HG03196 (cell line): ENCODE measurements at regions not wholly inside any gene's neighbourhood (a gene's known extent, or its start where the extent isn't known, plus 50 kb on each side); places are given as distances from the start of the nearest gene placed in this dataset.
"Not testable (repeated sequence)": the region's sequence is repeated elsewhere in the genome, so short reads cannot be mapped to it uniquely, and the experiment has no call there.

Experiments
- ATAC-seq: cut with Tn5 transposase; IDR thresholded peaks from one replicate; pipeline ENCODE4 v1.9.1; 2021; ENCODE audit not compliant: unreplicated experiment

DNA sequence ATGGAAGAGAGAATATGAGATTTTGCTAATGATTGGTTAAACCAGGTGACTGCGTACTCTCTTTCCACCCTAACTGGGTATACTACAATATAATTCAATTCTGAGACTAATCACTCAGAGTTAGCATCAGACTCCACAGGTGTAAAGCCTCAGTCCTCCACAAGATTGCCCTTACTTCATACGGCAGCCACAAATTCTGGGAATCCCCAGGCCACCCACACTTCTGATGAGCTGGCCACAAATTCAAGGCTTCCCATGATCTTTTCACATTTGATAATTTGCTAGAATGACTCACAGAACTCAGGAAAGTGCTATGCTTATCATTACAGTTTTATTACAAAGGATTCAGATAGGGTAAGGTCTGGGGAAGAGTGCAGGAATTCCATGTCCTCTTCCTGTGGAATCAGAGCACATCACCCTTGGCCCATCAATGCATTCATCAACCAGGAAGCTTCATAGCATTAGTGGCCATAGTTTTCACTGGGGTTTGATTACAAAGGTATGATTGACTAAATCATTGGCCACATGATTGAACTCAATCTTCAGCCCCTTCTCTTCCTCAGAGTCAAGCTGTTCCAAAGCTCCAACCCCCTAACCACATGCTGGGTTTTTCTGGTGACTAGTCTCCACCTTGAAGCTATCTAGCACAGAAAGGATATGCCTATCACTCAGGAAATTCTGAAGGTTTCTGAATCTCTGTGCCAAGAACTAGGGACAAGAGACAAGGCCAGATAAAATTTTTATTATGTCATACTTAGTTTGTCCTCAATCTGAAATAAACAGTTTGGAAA lies 131.7 kb downstream of the HHIPL2 start:
- no peak for ATAC-seq

- no peak for ATAC-seq
Measured at GRCh38 chr1:222415441-222415840, 132.5 kb downstream of the HHIPL2 start.

DNA sequence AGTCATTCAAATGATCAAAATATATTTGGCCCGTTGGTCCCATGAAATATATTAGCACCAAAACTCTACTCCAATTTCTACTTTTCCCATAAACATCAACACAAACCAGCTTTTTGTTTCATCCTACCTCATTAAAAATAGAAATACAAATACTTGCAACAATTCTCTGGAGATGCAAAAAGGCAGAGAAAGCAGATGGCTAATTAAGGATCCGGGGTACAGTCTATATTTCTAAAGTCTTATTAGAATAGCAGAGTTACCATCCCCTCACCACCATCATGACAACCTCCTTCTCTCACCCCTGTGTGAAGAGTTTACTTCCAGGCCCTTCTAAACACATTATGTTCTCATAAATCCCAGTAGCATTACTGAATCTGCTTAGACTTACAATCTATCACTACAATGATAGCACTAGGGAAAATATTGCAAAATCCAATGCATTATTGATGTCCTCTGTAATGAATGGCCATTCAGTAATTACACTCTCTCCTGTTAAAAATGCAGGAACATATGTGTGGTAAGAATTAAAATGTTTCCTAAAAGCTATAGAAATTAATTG lies 133.8 kb downstream of the HHIPL2 start:
- no peak for ATAC-seq

GRCh38 chr1:222413436-222413835 lies 134.5 kb downstream of the HHIPL2 start:
- no peak for ATAC-seq

- ATAC-seq = no peak
Measured at GRCh38 chr1:222404710-222405109, 143.2 kb downstream of the HHIPL2 start.

DNA sequence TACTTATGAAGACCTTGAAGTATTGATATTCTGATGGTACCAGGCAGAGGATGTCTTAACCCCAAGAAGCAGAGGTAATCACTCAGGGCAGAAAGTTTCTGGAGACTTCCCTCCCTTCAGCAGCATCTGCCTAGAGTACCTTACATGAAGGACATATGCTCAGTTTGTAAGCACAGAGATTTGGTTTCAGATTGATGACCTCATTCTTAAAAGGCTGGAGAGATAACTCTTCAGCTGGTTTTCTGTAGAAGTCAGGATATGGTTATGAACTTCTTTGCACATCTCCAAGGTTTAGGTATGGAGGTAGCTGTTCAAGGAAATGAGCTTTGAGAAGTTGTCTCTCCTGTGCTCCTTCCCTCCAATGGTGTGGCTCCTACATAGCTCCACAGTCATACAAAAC lies 148.7 kb downstream of the HHIPL2 start:
- ATAC-seq = no peak

DNA sequence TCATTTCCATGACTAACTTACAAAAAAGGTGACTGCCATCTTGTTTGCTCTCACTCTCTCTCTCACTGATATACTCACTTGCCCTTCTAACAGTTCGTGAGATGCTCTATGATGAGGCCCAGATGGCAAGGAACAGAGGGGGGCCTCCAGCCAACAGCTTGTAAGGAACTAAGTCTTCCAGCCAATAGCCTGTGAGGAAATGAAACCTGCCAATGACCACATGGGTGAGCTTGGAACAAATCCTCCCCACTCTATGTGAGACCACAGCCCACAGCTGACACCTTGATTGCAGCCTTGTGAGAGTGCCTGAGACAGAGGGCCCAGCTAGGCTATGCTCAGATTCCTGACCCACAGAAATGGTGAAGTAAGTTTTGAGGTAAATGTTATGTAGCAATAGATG lies 153.7 kb downstream of the HHIPL2 start:
- no peak for ATAC-seq

- ATAC-seq = no peak
Measured at GRCh38 chr1:222392556-222392955, 155.3 kb downstream of the HHIPL2 start.

DNA sequence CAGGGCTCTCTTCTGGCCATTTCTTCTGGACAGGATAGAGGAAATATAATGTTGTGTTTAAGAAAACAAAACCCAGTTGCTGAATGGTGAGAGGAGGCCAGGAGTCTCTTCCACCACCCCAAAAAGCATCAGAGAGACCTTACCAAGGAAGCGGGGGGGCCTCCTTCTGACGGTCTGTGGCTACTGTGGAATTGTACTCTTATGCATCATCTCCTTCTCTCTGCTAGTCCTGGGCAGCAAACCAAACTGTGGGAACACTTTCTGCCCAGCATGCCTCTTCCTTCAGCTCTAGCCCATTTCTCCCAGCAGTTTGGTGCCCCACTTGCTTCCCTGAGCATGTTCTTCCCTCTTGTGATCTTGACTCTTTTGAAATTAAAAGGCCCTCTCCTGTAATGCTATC lies 157.7 kb downstream of the HHIPL2 start:
- ATAC-seq = no peak

DNA sequence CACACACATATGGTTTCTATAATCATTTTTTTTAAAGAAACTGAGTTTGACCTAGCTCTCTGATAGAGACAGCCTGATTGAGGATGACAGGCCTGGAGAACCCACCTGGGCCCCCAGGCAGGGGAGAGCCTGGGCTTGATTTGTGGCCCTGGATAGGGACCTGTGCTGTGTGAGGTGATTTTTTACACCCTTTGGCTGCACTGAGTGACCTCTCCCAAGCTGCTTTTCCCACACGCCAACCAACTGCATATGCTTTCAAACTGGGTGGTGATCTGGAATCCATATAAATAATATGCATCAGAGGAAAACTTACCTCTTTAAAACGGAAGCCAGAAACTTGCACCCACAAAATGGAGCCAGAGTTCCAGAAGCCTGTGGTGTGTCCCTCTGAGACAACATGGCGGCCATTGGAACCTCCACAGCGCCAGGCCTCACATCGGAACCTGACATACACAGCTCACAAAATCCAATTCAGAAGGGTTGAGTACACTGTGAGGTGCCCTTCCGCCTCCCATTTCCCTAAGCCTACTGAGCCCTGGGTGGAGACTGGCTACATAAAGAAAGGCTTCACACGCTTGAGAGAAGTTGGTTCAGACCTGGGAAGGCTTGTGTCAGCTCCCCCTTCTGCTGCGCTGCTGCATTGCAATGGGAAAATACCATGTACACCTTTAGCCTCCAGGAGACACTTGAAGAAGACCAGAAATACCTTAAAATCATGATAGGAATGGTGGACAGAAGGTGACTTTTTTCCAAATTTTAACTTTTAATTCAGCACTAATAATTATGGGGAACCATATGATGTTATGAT lies 160.7 kb downstream of the HHIPL2 start:
- ATAC-seq = no peak

- ATAC-seq = no peak
Measured at GRCh38 chr1:222385955-222386354, 161.9 kb downstream of the HHIPL2 start.

DNA sequence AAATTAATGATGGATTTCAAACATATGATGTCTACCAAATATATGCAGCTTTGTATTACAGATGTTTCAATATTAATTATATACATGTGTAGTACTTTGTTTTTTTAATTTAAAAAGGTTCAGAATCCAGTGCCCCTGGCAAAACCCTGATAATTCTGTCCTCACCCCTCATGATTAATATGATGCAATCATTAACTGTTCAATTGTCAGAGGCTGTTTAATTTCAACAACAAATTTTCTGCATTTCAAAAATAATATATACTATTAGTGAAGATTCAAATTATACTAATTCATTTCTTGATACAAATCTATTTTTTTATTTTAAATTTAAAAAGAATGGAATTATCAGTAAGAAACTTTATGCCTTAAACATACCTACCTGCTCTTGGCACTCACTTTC lies 162.6 kb downstream of the HHIPL2 start:
- ATAC-seq = no peak

GRCh38 chr1:222384531-222384930 lies 163.4 kb downstream of the HHIPL2 start:
- ATAC-seq = no peak

GRCh38 chr1:222382171-222382570 lies 165.7 kb downstream of the HHIPL2 start:
- ATAC-seq = no peak

GRCh38 chr1:222377428-222378088 lies 170.3 kb downstream of the HHIPL2 start:
- no peak for ATAC-seq

- not testable (repeated sequence) for ATAC-seq
Measured at GRCh38 chr1:222376791-222377190, 171.1 kb downstream of the HHIPL2 start.

DNA sequence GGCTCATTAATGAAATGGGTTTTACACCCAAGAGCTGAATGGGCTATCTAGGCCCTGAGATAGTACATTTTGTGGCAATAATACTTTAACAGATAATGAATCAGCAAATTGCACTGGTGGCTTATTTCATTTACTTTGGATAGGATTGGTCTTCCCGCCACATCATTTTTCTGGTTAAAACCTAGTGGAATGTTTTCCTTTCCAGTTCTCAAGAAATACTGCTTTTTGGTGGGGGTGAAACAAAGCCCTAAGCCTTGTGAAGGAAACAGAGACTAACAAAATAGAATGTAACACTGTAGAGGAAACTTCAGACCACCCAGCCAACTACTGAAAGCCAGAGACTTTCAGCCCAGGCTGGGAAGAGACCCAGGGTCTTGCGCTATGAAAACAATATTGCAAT lies 172.2 kb downstream of the HHIPL2 start:
- ATAC-seq = no peak

DNA sequence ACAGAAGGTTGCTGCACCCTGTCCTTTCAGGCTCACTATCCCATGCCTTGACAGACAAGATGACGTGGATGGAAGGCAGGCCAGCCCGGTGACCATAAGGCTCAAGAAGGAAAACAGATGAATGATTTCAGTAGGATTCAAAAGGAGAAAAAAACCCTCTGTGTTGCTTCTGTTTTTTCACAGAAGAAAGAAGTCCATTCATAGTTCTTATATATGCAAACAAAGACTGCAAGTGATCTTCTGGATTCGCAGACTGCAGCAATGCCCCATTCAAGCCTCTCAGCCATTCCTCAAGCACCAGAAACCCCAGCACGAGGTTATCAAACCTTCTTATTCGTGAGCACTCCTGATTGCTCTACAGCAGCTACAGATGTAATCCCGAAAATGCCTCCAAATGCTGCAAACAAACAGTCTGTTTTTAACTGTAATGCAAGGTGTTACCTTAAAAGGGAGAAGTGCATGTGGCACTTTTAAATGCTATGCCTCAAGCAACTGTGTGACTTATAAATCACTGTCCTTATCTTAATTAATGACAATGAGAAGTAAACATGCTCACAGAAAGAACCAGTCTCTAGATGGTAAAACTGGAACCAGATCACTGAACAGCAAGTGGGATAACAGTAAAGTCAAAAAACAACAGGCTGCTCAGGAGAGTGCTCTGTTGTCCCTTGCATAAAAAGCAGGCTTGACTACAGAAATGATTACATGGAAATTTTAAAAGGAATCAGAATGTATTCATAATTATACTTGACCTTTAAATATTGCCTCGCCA lies 173.9 kb downstream of the HHIPL2 start:
- no peak for ATAC-seq

- ATAC-seq = no peak
Measured at GRCh38 chr1:222373216-222373615, 174.7 kb downstream of the HHIPL2 start.

DNA sequence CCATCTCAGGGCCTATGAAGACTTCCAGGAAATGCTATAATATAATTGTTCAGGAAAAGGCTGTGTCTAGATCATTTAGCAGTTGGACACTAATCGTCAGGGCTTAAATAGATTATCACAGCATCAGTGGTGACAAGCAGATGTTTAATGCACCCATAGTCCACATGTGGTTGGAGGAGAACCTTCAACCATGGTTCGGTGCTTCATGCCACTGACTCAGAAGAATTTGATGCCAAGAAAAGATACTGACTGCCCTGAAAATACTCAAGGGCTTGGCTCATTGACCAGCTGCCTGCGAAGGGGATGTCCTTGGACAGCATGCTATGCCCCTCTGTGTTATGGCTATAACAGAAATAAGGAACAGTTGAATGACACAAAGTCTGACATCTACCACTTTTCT lies 175.7 kb downstream of the HHIPL2 start:
- ATAC-seq = no peak
